Tibial nerve (tissue), 4 donors: ENCODE measurements at regions not wholly inside any gene's neighbourhood (a gene's known extent, or its start where the extent isn't known, plus 50 kb on each side); places are given as distances from the start of the nearest gene placed in this dataset.

Source experiments
- DNase-seq, 2 donors: peaks; one replicate each; pipeline ENCODE4 v3.0.0-alpha.2; 2019; ENCODE audit warnings: low spot score in 2 of 2
- H3K27ac ChIP-seq, 4 donors: fragments of 200-600 bp; sonication (generic) in 3 of 4; one replicate each; pipeline ENCODE4 v1.5.1; 2017 to 2019; ENCODE audit warnings: mild to moderate bottlenecking in 1 of 4
- H3K27me3 ChIP-seq, 2 donors: fragments of 200-600 bp; sonication (generic) in 1 of 2; one replicate each; pipeline versions ENCODE4 v1.5.1 to v1.6.0; 2017 to 2019
- H3K36me3 ChIP-seq, 3 donors: fragments of 200-600 bp; sonication (generic); one replicate each; pipeline ENCODE4 v1.5.1; 2018 to 2019
- H3K4me1 ChIP-seq, 4 donors: fragments of 200-600 bp; sonication (generic) in 3 of 4; one replicate each; pipeline ENCODE4 v1.5.1; 2017 to 2019
- H3K4me3 ChIP-seq, 4 donors: fragments of 200-600 bp; sonication (generic) in 3 of 4; one replicate each; pipeline ENCODE4 v1.5.1; 2017 to 2019; ENCODE audit warnings: mild to moderate bottlenecking in 1 of 4, moderate library complexity in 1 of 4
- H3K9me3 ChIP-seq, 4 donors: fragments of 200-600 bp; sonication (generic) in 3 of 4; one replicate each; pipeline ENCODE4 v1.5.1; 2017 to 2019
- CTCF ChIP-seq, 5 experiments: fragments of 200-600 bp in 3 of 5; fragments of 450-650 bp in 2 of 5; sonication (generic) in 3 of 5; IDR thresholded peaks; one replicate each; pipeline ENCODE4 v1.5.1; 2016 to 2019; ENCODE audit warnings: antibody characterized with exemption in 5 of 5, mild to moderate bottlenecking in 3 of 5, moderate library complexity in 2 of 5
- EP300 ChIP-seq, 2 donors: sonication (generic); formaldehyde crosslinking; IDR thresholded peaks; one replicate each; pipeline ENCODE4 v1.6.1; 2017; ENCODE audit warnings: antibody characterized with exemption in 2 of 2, mild to moderate bottlenecking in 1 of 2
- POLR2A ChIP-seq, 2 donors: fragments of 450-650 bp; IDR thresholded peaks; one replicate each; pipeline ENCODE4 v1.6.1; 2017; ENCODE audit warnings: antibody characterized with exemption in 2 of 2, mild to moderate bottlenecking in 2 of 2, moderate library complexity in 2 of 2
- WGBS, 2 donors: methylation state at CpG; one replicate each; pipeline ENCODE4 v1.1.5; 2018; 5-methylcytosine and 5-hydroxymethylcytosine counted together

- Histone ChIP-seq H3K4me3 (no peak overlapping the region), H3K27ac (no peak overlapping the region), H3K27me3 (no peaks in the 10 kb centered on the region), H3K4me1 (no peaks in the 10 kb centered on the region), H3K9me3 (no peaks in the 10 kb centered on the region), H3K36me3 (no peaks in the 10 kb centered on the region)
- WGBS, 2 donors = 70 to 86% methylated on average over 11 of the region's 11 CpGs
- no peak for DNase-seq
- TF ChIP-seq CTCF (IDR thresholded peaks at IDR 0.05) (no peak), EP300 (IDR thresholded peaks at IDR 0.05) (no peak), POLR2A (IDR thresholded peaks at IDR 0.05) (no peak)
These were observed 560.5 kb upstream of the MKI67 start for GRCh38 chr10:128686630-128687278.

- DNase-seq = no peak
- Histone ChIP-seq H3K27ac (no peak overlapping the region), H3K9me3 (no peaks in the 10 kb centered on the region), H3K4me1 (no peaks in the 10 kb centered on the region), H3K36me3 (no peaks in the 10 kb centered on the region), H3K4me3 (no peak overlapping the region), H3K27me3 (no peaks in the 10 kb centered on the region)
- WGBS, 2 donors = 28 to 48% methylated on average over 3 of the region's 3 CpGs
- TF ChIP-seq EP300 (IDR thresholded peaks at IDR 0.05) (no peak), CTCF (IDR thresholded peaks at IDR 0.05) (no peak), POLR2A (IDR thresholded peaks at IDR 0.05) (no peak)
These were observed 561.2 kb upstream of the MKI67 start for GRCh38 chr10:128687408-128687807.

GRCh38 chr10:128687927-128688549, 561.8 kb upstream of the MKI67 start:
- Histone ChIP-seq H3K9me3 (no peaks in the 10 kb centered on the region), H3K36me3 (no peaks in the 10 kb centered on the region), H3K27me3 (no peaks in the 10 kb centered on the region), H3K4me3 (no peak overlapping the region), H3K4me1 (no peaks in the 10 kb centered on the region), H3K27ac (no peak overlapping the region)
- no peak for DNase-seq
- 64 to 80% methylated on average over 14 of the region's 14 CpGs for WGBS, 2 donors
- TF ChIP-seq EP300 (IDR thresholded peaks at IDR 0.05) (no peak), POLR2A (IDR thresholded peaks at IDR 0.05) (no peak), CTCF (IDR thresholded peaks at IDR 0.05) (no peak)

- no peak for DNase-seq
- H3K4me3 ChIP-seq = no peak overlapping the region
- no peaks in the 10 kb centered on the region for H3K4me1 ChIP-seq
- no peaks in the 10 kb centered on the region for H3K36me3 ChIP-seq
- no peaks in the 10 kb centered on the region for H3K9me3 ChIP-seq
- H3K27ac ChIP-seq = no peak overlapping the region
- WGBS, 2 donors = 89% methylated on average over 5 of the region's 5 CpGs
- no peaks in the 10 kb centered on the region for H3K27me3 ChIP-seq
- TF ChIP-seq EP300 (IDR thresholded peaks at IDR 0.05) = no peak
- TF ChIP-seq CTCF (IDR thresholded peaks at IDR 0.05) = no peak
- TF ChIP-seq POLR2A (IDR thresholded peaks at IDR 0.05) = no peak
These were observed 563.4 kb upstream of the MKI67 start for GRCh38 chr10:128689667-128690066.

- H3K27me3 ChIP-seq = no peaks in the 10 kb centered on the region
- H3K9me3 ChIP-seq = no peaks in the 10 kb centered on the region
- WGBS, 2 donors = 73% methylated on average over 11 of the region's 11 CpGs
- no peak for DNase-seq
- no peaks in the 10 kb centered on the region for H3K4me1 ChIP-seq
- TF ChIP-seq POLR2A (IDR thresholded peaks at IDR 0.05) = no peak
- no peak for TF ChIP-seq CTCF (IDR thresholded peaks at IDR 0.05)
- no peak for TF ChIP-seq EP300 (IDR thresholded peaks at IDR 0.05)
- no peak overlapping the region for H3K4me3 ChIP-seq
- no peak overlapping the region for H3K27ac ChIP-seq
- H3K36me3 ChIP-seq = no peaks in the 10 kb centered on the region
These were observed 567.4 kb upstream of the MKI67 start for GRCh38 chr10:128693493-128694131.
